ENCODE measurements at regions not wholly inside any gene's neighbourhood (a gene's known extent, or its start where the extent isn't known, plus 50 kb on each side); places are given as distances from the start of the nearest gene placed in this dataset.

- no peaks in the 10 kb centered on the region for H3K36me3 ChIP-seq
- ATAC-seq (ENCODE audit: insufficient number of reproducible peaks, low FRiP score, low read depth) (no peak), DNase-seq (ENCODE audit: low spot score) (no peak)
- H3K27ac ChIP-seq, result no peak overlapping the region
- H3K9me3 ChIP-seq, result no peaks in the 10 kb centered on the region
- no peaks in the 10 kb centered on the region for H3K4me1 ChIP-seq (ENCODE audit: control insufficient read depth in 1 of 2, low read depth in 2 of 2)
- TF ChIP-seq, protein P1, sequence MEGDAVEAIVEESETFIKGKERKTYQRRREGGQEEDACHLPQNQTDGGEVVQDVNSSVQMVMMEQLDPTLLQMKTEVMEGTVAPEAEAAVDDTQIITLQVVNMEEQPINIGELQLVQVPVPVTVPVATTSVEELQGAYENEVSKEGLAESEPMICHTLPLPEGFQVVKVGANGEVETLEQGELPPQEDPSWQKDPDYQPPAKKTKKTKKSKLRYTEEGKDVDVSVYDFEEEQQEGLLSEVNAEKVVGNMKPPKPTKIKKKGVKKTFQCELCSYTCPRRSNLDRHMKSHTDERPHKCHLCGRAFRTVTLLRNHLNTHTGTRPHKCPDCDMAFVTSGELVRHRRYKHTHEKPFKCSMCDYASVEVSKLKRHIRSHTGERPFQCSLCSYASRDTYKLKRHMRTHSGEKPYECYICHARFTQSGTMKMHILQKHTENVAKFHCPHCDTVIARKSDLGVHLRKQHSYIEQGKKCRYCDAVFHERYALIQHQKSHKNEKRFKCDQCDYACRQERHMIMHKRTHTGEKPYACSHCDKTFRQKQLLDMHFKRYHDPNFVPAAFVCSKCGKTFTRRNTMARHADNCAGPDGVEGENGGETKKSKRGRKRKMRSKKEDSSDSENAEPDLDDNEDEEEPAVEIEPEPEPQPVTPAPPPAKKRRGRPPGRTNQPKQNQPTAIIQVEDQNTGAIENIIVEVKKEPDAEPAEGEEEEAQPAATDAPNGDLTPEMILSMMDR (IDR thresholded peaks at IDR 0.05), result no peak
- no peaks in the 10 kb centered on the region for H3K27me3 ChIP-seq (replicated peaks; ENCODE audit: insufficient read depth)
- no peak overlapping the region for H3K4me3 ChIP-seq
Measured at GRCh38 chr21:25426580-25426979, 180.7 kb downstream of the MRPL39 start.

GRCh38 chr21:25425156-25425555 lies 182.1 kb downstream of the MRPL39 start:
- no peaks in the 10 kb centered on the region for H3K9me3 ChIP-seq
- TF ChIP-seq, protein P1 (IDR thresholded peaks at IDR 0.05), result no peak
- ATAC-seq (ENCODE audit: insufficient number of reproducible peaks, low FRiP score, low read depth) (no peak), DNase-seq (ENCODE audit: low spot score) (no peak)
- no peaks in the 10 kb centered on the region for H3K27me3 ChIP-seq (replicated peaks; ENCODE audit: insufficient read depth)
- no peak overlapping the region for H3K4me3 ChIP-seq
- H3K27ac ChIP-seq, result no peak overlapping the region
- no peaks in the 10 kb centered on the region for H3K36me3 ChIP-seq
- H3K4me1 ChIP-seq (ENCODE audit: control insufficient read depth in 1 of 2, low read depth in 2 of 2), result no peaks in the 10 kb centered on the region

DNA sequence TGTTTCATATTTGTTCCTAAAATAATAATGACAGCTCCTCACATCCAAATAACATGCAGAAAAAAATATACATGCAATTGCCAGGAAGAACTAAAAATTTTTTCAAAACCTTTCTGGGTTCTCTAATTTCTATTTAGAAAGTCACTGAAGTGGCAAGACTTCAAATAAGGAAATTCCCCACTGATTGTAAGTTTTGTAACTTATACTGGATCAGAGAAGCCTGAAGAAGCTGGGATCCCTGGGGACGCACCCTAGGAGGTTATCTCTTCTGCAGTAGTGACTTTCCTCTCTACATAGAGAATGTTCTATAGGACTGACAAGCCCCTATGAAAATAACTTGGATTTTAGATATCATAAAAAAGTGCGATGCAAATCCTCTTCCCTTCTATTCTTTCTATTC lies 182.6 kb downstream of the MRPL39 start:
- Histone ChIP-seq H3K4me1 (ENCODE audit: control insufficient read depth in 1 of 2, low read depth in 2 of 2) (no peaks in the 10 kb centered on the region), H3K9me3 (no peaks in the 10 kb centered on the region), H3K27me3 (replicated peaks; ENCODE audit: insufficient read depth) (no peaks in the 10 kb centered on the region), H3K36me3 (no peaks in the 10 kb centered on the region), H3K4me3 (no peak overlapping the region), H3K27ac (no peak overlapping the region)
- TF ChIP-seq, protein P1 (IDR thresholded peaks at IDR 0.05), result no peak
- ATAC-seq (ENCODE audit: insufficient number of reproducible peaks, low FRiP score, low read depth), result no peak
- DNase-seq (ENCODE audit: low spot score), result no peak

GRCh38 chr21:25424048-25424447 lies 183.2 kb downstream of the MRPL39 start:
- no peak for DNase-seq (ENCODE audit: low spot score)
- H3K36me3 ChIP-seq, result no peaks in the 10 kb centered on the region
- no peak overlapping the region for H3K4me3 ChIP-seq
- no peak overlapping the region for H3K27ac ChIP-seq
- no peaks in the 10 kb centered on the region for H3K27me3 ChIP-seq (replicated peaks; ENCODE audit: insufficient read depth)
- no peaks in the 10 kb centered on the region for H3K4me1 ChIP-seq (ENCODE audit: control insufficient read depth in 1 of 2, low read depth in 2 of 2)
- no peak for ATAC-seq (ENCODE audit: insufficient number of reproducible peaks, low FRiP score, low read depth)
- H3K9me3 ChIP-seq, result no peaks in the 10 kb centered on the region
- TF ChIP-seq, protein P1 (IDR thresholded peaks at IDR 0.05), result no peak

DNA sequence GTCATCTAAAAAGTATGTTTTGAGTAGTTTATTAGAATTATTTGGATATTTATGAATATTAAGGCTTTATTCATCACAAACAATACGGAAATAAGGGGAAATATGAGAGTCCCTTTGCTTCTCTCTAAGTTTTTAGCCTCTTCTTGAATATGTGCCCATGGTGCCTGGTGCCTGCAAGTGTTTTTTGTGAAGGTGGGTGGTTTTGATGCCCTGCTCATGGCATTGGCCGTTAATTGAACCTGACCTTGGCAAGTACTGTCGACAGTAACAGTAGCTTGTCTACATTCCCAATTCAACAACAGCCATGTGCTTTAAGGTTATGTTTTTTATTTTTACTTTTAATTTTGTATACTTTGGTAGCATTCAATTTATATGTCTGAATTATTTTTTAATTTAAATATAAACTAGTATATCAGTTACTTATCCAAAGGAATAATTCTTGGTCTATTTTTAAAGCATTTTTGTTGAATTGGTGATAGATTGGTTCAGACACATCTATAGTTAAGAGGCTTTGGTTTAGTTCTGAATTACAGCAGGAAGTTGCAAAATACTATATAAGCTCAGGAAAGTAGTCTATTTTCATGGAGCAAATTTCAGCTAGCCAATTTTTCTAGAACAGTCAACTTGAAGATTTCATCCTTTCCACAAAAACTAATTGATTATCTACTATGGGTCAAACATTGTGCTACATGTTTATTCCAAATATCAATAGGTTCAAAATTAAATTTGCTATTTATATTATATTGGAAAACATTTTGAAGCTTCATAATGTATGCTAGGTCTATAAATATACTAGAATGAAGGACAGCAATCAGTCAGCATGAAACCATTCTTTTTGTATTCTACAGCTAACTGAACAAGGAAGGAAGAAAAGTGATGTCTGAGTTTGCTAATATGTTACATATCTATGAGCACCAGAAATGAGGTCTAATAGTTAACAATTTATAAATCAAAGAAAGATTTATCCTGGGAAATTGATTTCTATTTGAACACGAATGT lies 184.4 kb downstream of the MRPL39 start:
- no peak overlapping the region for H3K27ac ChIP-seq
- H3K4me3 ChIP-seq, result no peak overlapping the region
- DNase-seq (ENCODE audit: low spot score) (no peak), ATAC-seq (ENCODE audit: insufficient number of reproducible peaks, low FRiP score, low read depth) (no peak)
- H3K4me1 ChIP-seq (ENCODE audit: control insufficient read depth in 1 of 2, low read depth in 2 of 2), result no peaks in the 10 kb centered on the region
- H3K36me3 ChIP-seq, result no peaks in the 10 kb centered on the region
- H3K27me3 ChIP-seq (replicated peaks; ENCODE audit: insufficient read depth), result no peaks in the 10 kb centered on the region
- TF ChIP-seq, protein P1 (IDR thresholded peaks at IDR 0.05), result no peak
- no peaks in the 10 kb centered on the region for H3K9me3 ChIP-seq
